ENCODE measurements at regions not wholly inside any gene's neighbourhood (a gene's known extent, or its start where the extent isn't known, plus 50 kb on each side); places are given as distances from the start of the nearest gene placed in this dataset.

GRCh38 chr19:29329460-29330134 lies 116.6 kb upstream of the UQCRFS1 start:
- no peak for TF ChIP-seq CTCF (conservative IDR thresholded peaks at IDR 0.05; ENCODE audit: low read depth, low read length)
- no peak for TF ChIP-seq EZH2 (IDR thresholded peaks at IDR 0.05; ENCODE audit: borderline replicate concordance, low read depth, low read length, poor library complexity, severe bottlenecking)

All from A673 (cell line).